ENCODE measurements at regions not wholly inside any gene's neighbourhood (a gene's known extent, or its start where the extent isn't known, plus 50 kb on each side); places are given as distances from the start of the nearest gene placed in this dataset.

DNA sequence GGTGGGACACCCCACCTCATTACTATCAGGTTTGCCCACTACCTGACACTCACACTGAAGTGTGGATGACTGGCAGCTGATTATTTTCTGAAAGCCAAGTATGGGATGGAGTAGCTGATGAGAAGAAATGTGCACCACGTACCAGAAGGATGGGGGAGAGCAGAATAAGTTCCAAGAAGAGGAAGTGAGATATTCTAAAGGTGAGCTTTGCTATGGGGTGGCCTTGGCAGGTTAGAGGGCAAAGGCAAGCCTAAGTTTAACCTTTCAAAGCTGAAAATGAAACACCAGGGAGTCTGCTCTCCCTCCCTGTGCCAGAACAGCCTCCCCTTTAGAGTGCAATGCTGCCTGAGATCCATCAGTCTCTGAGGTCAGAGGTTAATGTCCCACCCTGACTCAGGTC is 196.1 kb upstream of the OSR1 start:
- H3K27me3 ChIP-seq (ENCODE audit: control insufficient read depth, insufficient read depth, low read length): no peaks in the 10 kb centered on the region
- no peak overlapping the region for H3K4me3 ChIP-seq (ENCODE audit: low read length)
- H3K36me3 ChIP-seq (ENCODE audit: insufficient read depth, low read length): no peaks in the 10 kb centered on the region
- H3K4me2 ChIP-seq (ENCODE audit: low read length): no peak overlapping the region
- H3K9ac ChIP-seq (ENCODE audit: low read depth, low read length): no peak overlapping the region
- no peaks in the 10 kb centered on the region for H3K4me1 ChIP-seq (ENCODE audit: control insufficient read depth, insufficient read depth, low read length)
- H3K9me3 ChIP-seq (replicated peaks; ENCODE audit: low read length): no peaks in the 10 kb centered on the region

DNA sequence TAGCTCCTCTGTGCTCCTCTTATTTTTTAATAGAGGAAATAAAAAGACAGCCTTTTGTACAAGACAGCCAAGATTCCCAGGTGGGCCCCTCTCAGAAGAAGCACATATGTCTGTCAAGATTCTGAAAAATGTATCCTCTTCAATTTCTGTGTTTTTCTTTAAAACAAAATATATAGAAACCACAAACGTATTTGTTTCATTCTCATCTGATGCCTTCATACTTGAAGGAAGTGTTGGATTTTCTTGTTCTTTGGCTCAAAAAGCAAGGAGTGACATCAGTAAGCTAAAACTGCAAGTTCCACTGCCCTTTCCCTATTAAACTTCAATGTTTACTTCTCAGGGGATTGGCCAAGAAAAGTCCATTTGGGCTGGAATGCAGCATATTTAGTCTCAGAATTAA is 193.8 kb upstream of the OSR1 start:
- Histone ChIP-seq H3K9me3 (replicated peaks; ENCODE audit: low read length) (no peaks in the 10 kb centered on the region), H3K9ac (ENCODE audit: low read depth, low read length) (no peak overlapping the region), H3K27me3 (ENCODE audit: control insufficient read depth, insufficient read depth, low read length) (no peaks in the 10 kb centered on the region), H3K4me2 (ENCODE audit: low read length) (no peak overlapping the region), H3K4me3 (ENCODE audit: low read length) (no peak overlapping the region), H3K4me1 (ENCODE audit: control insufficient read depth, insufficient read depth, low read length) (no peaks in the 10 kb centered on the region), H3K36me3 (ENCODE audit: insufficient read depth, low read length) (no peaks in the 10 kb centered on the region)

DNA sequence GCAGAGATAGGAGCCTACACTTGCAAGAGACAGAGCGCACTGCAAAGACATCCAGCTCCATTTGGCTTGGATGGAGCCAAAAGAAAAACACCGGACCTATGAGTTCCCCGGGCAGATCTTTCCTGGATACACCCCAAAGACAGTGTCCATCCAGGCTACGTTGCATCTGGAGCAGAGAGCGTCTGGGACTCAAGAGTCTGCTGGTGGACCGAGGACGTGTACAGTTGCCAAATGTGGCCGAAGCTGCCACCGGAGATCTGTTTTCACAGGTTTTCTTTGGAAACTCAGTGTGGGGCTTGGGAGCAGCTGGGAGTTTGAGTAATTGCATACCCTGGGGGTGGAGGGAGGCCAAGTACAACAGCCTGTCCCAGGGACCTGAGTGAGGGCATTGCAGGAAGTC is 192.3 kb upstream of the OSR1 start:
- Histone ChIP-seq H3K4me2 (ENCODE audit: low read length) (no peak overlapping the region), H3K9ac (ENCODE audit: low read depth, low read length) (no peak overlapping the region), H3K4me3 (ENCODE audit: low read length) (no peak overlapping the region), H3K4me1 (ENCODE audit: control insufficient read depth, insufficient read depth, low read length) (no peaks in the 10 kb centered on the region), H3K9me3 (replicated peaks; ENCODE audit: low read length) (no peaks in the 10 kb centered on the region), H3K27me3 (ENCODE audit: control insufficient read depth, insufficient read depth, low read length) (no peaks in the 10 kb centered on the region), H3K36me3 (ENCODE audit: insufficient read depth, low read length) (no peaks in the 10 kb centered on the region)

GRCh38 chr2:19549821-19550220 is 191.4 kb upstream of the OSR1 start:
- no peaks in the 10 kb centered on the region for H3K4me1 ChIP-seq (ENCODE audit: control insufficient read depth, insufficient read depth, low read length)
- H3K4me2 ChIP-seq (ENCODE audit: low read length): no peak overlapping the region
- no peak overlapping the region for H3K4me3 ChIP-seq (ENCODE audit: low read length)
- no peaks in the 10 kb centered on the region for H3K9me3 ChIP-seq (replicated peaks; ENCODE audit: low read length)
- H3K36me3 ChIP-seq (ENCODE audit: insufficient read depth, low read length): no peaks in the 10 kb centered on the region
- H3K27me3 ChIP-seq (ENCODE audit: control insufficient read depth, insufficient read depth, low read length): no peaks in the 10 kb centered on the region
- no peak overlapping the region for H3K9ac ChIP-seq (ENCODE audit: low read depth, low read length)

DNA sequence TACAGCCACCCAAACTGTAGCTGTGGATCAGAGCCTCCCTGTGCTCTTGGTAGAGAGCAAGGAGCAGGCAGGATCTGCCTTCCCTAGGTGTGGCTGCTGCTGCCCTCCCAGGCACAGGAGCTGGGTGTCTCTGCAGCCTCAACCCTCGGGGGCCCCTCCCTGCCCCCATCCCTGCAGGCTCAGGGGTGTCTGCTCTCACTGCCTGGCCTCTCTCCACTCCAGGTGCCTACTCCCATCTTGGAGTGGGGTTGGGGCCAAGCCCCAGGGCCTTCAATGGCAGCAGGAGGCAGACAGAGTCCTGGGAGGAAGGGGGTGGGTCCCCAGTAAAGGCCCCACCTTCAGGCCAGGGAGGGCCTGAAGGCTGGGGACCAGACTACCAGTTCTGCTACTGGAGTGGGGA is 189.7 kb upstream of the OSR1 start:
- Histone ChIP-seq H3K27me3 (ENCODE audit: control insufficient read depth, insufficient read depth, low read length) (no peaks in the 10 kb centered on the region), H3K9ac (ENCODE audit: low read depth, low read length) (no peak overlapping the region), H3K9me3 (replicated peaks; ENCODE audit: low read length) (no peaks in the 10 kb centered on the region), H3K4me2 (ENCODE audit: low read length) (no peak overlapping the region), H3K4me1 (ENCODE audit: control insufficient read depth, insufficient read depth, low read length) (peaks cover 9% of the 10 kb centered on the region), H3K36me3 (ENCODE audit: insufficient read depth, low read length) (no peaks in the 10 kb centered on the region), H3K4me3 (ENCODE audit: low read length) (no peak overlapping the region)

- H3K4me2 ChIP-seq (ENCODE audit: low read length): no peak overlapping the region
- H3K4me3 ChIP-seq (ENCODE audit: low read length): no peak overlapping the region
- no peaks in the 10 kb centered on the region for H3K36me3 ChIP-seq (ENCODE audit: insufficient read depth, low read length)
- no peaks in the 10 kb centered on the region for H3K9me3 ChIP-seq (replicated peaks; ENCODE audit: low read length)
- H3K4me1 ChIP-seq (ENCODE audit: control insufficient read depth, insufficient read depth, low read length): peaks cover 17% of the 10 kb centered on the region
- no peaks in the 10 kb centered on the region for H3K27me3 ChIP-seq (ENCODE audit: control insufficient read depth, insufficient read depth, low read length)
- no peak overlapping the region for H3K9ac ChIP-seq (ENCODE audit: low read depth, low read length)
These were observed 188.9 kb upstream of the OSR1 start for GRCh38 chr2:19547321-19547720.

DNA sequence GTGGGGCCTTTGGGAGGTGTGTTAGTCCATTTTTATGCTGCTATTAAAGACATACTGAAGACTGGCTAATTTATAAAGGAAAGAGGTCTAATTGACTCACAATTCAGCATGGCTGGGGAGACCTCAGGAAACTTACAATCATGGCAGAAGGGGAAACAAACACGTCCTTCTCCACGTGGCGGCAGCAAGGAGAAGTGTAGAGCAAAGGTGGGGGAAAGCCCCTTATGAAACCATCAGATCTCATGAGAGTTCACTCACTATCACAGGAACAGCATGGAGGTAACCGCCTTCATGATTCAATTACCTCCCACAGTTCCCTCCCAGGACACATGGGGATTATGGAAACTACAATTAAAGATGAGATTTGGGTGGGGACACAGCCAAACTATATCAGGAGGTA is 187.1 kb upstream of the OSR1 start:
- Histone ChIP-seq H3K4me2 (ENCODE audit: low read length) (no peak overlapping the region), H3K36me3 (ENCODE audit: insufficient read depth, low read length) (no peaks in the 10 kb centered on the region), H3K4me1 (ENCODE audit: control insufficient read depth, insufficient read depth, low read length) (peaks cover 33% of the 10 kb centered on the region), H3K4me3 (ENCODE audit: low read length) (no peak overlapping the region), H3K9me3 (replicated peaks; ENCODE audit: low read length) (no peaks in the 10 kb centered on the region), H3K9ac (ENCODE audit: low read depth, low read length) (no peak overlapping the region), H3K27me3 (ENCODE audit: control insufficient read depth, insufficient read depth, low read length) (no peaks in the 10 kb centered on the region)

- H3K27me3 ChIP-seq (ENCODE audit: control insufficient read depth, insufficient read depth, low read length): no peaks in the 10 kb centered on the region
- no peaks in the 10 kb centered on the region for H3K36me3 ChIP-seq (ENCODE audit: insufficient read depth, low read length)
- no peak overlapping the region for H3K9ac ChIP-seq (ENCODE audit: low read depth, low read length)
- no peak overlapping the region for H3K4me3 ChIP-seq (ENCODE audit: low read length)
- H3K9me3 ChIP-seq (replicated peaks; ENCODE audit: low read length): no peaks in the 10 kb centered on the region
- H3K4me2 ChIP-seq (ENCODE audit: low read length): no peak overlapping the region
- H3K4me1 ChIP-seq (ENCODE audit: control insufficient read depth, insufficient read depth, low read length): peaks cover 50% of the 10 kb centered on the region
These were observed 185.4 kb upstream of the OSR1 start for GRCh38 chr2:19543663-19544383.

DNA sequence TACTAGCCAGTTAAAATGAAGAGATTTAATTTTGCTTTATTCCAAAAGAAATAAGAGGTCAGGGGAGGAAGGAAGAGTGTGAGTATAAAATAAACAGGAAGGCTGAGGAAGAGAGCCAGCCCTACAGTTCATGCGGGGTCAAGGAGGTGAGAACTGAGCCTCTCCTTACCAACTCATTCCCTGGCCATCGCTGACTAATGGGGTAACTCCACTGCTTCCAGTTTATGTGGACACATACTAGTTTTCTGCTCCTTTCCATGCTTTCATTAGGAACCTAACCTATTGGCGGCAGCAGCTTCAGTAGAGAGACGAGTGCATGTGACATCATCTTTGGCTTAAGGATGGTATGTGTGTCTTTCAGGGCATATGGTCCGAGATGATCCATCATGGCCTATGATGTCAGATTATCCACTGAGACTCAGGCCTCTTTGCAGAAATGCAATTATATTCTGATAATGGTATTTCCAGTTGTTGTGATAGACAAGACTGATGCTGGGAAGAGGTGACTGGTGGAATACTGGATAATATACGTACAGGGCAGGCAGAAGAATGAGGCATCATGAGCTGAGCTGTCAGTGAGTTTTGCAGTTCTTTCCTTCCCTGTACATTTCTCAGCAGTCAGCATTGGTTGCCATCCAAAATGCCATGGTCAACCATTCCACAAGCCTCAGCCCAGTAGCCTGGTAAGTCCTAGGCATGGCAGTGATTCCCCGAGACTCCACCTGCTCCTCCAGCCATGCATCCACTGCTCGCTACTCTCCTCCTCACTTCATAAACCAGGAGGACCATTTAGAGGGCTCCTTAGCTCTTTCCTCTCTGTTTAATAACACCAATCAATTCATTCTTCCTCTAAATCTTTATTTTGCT is 184.6 kb upstream of the OSR1 start:
- H3K9me3 ChIP-seq (replicated peaks; ENCODE audit: low read length): no peaks in the 10 kb centered on the region
- H3K4me1 ChIP-seq (ENCODE audit: control insufficient read depth, insufficient read depth, low read length): peaks cover 56% of the 10 kb centered on the region
- no peaks in the 10 kb centered on the region for H3K36me3 ChIP-seq (ENCODE audit: insufficient read depth, low read length)
- H3K4me3 ChIP-seq (ENCODE audit: low read length): no peak overlapping the region
- no peak overlapping the region for H3K9ac ChIP-seq (ENCODE audit: low read depth, low read length)
- H3K4me2 ChIP-seq (ENCODE audit: low read length): no peak overlapping the region
- no peaks in the 10 kb centered on the region for H3K27me3 ChIP-seq (ENCODE audit: control insufficient read depth, insufficient read depth, low read length)

GRCh38 chr2:19541884-19542283 is 183.5 kb upstream of the OSR1 start:
- H3K4me2 ChIP-seq (ENCODE audit: low read length): no peak overlapping the region
- no peaks in the 10 kb centered on the region for H3K36me3 ChIP-seq (ENCODE audit: insufficient read depth, low read length)
- no peaks in the 10 kb centered on the region for H3K27me3 ChIP-seq (ENCODE audit: control insufficient read depth, insufficient read depth, low read length)
- H3K4me3 ChIP-seq (ENCODE audit: low read length): no peak overlapping the region
- H3K4me1 ChIP-seq (ENCODE audit: control insufficient read depth, insufficient read depth, low read length): peaks cover 60% of the 10 kb centered on the region
- H3K9ac ChIP-seq (ENCODE audit: low read depth, low read length): no peak overlapping the region
- H3K9me3 ChIP-seq (replicated peaks; ENCODE audit: low read length): no peaks in the 10 kb centered on the region

DNA sequence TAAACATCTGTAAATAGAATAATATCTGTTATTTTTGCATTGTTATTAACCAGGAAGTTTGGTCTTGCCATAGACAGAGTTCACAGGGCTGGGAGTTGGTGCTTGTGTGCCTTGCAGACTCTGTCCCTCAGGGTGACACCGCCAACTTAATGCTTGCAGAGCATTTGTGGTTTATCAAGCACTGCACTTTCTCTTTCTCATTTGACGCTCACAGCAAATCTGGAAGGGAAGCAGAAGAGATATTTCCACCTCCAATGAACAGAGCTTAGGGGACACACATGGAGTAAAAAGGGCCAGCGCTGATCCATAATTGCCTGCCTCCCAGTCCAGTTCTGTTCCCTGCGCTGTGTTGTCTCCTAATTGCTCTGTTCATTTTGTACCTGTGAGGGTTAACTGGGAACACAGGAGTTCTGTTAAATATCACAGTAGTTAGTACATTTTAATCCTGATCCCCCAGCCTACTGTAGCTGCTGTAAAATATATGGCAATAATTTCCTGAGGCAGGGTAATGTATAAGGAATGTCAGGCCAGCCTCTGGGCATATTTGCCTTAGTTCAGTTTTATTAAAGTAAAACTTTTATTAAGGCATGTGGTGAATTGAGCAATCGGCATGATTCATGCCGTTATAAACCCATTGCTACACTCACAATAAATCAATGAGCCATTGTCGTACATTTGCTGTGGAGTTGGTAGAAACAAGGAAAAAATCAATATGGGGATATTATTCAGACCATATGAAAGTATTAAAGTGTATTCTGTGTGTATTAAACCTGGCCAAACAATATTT is 182.5 kb upstream of the OSR1 start:
- H3K27me3 ChIP-seq (ENCODE audit: control insufficient read depth, insufficient read depth, low read length): no peaks in the 10 kb centered on the region
- peak overlapping the region; percentile 66 for H3K4me2 ChIP-seq (ENCODE audit: low read length)
- H3K4me3 ChIP-seq (ENCODE audit: low read length): no peak overlapping the region
- peaks cover 60% of the 10 kb centered on the region for H3K4me1 ChIP-seq (ENCODE audit: control insufficient read depth, insufficient read depth, low read length)
- H3K9ac ChIP-seq (ENCODE audit: low read depth, low read length): peak overlapping the region; percentile 37
- H3K36me3 ChIP-seq (ENCODE audit: insufficient read depth, low read length): no peaks in the 10 kb centered on the region
- H3K9me3 ChIP-seq (replicated peaks; ENCODE audit: low read length): no peaks in the 10 kb centered on the region

Data from skeletal muscle satellite cell (primary cell).